GM18909 (cell line): ENCODE measurements at regions not wholly inside any gene's neighbourhood (a gene's known extent, or its start where the extent isn't known, plus 50 kb on each side); places are given as distances from the start of the nearest gene placed in this dataset.

ENCODE experiments used
- ATAC-seq: cut with Tn5 transposase; IDR thresholded peaks from one replicate; pipeline ENCODE4 v1.9.1; 2021; ENCODE audit warnings: mild to moderate bottlenecking; ENCODE audit not compliant: unreplicated experiment, poor library complexity

DNA sequence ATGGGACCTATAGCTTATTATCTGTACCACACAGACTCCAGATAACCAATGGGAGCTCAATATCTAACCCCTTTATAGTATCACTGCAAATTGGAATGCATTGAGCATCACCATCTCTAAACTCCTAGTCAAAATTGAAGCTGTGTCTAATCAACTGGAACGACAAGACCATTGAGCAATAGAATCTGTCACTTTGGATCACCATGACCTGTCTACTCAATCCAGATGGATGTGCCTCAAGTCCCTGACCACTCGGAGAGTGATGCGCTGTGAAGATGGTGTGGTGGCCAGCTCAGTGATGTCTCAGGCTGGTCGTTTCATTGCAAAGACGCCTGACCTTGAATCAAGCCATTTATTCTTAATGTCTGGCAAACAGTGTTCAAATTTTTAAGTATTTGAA lies 160.5 kb downstream of the SEMA6D start:
- no peak for ATAC-seq

DNA sequence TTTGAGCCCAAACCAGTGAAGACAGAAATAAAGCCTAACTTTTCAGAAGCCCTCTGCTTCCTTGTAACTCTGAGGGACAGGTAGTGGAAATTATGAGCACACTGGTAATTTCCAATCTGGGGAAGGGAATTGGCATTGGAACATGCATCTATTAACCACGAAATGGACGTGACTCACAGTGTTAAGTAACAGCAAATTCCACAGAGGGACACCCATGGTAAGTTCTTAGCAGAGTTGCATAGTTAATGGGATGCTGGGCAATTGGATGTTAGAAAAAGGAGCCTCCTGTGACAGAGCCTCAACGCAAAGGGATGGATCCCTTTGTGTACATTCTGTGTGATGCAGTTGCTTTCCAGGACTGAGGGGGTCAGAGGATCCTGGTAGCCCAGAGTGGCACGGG lies 168.6 kb downstream of the SEMA6D start:
- no peak for ATAC-seq

DNA sequence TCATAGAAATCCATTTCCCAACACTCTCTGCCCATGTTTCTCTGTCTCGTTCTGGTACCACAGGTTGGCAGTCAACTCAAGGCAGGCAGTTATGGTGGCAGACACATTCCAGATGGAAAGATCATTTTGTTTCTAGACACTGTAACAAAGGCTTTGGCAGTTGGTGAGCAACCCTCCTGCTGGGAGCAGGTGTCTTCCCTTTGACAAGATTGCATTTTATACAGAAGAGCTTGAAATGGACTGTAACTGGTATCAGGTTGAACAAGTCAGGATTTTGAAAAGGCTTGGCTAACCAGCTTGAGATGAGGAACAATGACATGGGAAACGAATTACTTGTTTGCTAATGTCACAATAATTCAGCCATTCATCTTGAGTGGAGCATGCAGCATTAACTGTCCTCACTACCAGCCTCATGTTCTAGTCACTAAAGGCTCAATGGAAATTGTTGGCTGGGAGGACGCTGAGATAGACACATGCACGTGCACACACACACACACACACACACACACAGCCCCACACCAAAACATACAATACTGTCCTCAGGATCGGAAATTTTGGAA lies 170.0 kb downstream of the SEMA6D start:
- no peak for ATAC-seq

DNA sequence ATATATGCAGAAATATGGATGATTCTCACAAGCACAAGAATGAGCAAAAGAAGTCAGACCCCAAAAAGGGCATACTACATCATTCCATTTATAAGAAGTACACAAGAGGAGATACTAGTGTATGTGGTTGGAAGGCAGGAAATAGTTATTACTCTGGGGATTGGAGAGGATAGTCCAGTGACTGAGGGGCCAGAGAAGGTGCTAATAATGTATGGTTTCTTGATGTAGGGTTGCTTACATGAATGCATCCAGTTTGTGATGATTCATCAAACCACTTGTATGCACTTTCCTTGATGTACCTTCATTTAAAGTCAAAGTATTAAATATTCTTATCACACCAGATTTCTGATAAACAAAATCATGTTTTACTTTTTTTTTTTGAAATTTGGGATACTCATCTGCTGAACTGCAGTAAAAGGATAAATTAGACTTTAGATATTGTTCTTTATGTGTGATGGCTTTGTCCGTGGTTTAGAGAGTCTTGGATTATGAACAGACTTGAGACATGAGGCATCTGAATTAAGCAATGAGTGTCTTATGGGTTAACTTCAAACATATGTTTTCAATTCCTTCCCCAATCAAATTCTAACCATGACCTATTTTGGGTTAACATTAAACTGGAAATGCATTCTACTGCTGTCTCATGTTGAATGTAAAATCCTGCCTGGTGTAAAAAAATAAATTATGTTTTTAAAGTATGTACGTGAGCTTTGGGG lies 171.2 kb downstream of the SEMA6D start:
- ATAC-seq, result no peak

DNA sequence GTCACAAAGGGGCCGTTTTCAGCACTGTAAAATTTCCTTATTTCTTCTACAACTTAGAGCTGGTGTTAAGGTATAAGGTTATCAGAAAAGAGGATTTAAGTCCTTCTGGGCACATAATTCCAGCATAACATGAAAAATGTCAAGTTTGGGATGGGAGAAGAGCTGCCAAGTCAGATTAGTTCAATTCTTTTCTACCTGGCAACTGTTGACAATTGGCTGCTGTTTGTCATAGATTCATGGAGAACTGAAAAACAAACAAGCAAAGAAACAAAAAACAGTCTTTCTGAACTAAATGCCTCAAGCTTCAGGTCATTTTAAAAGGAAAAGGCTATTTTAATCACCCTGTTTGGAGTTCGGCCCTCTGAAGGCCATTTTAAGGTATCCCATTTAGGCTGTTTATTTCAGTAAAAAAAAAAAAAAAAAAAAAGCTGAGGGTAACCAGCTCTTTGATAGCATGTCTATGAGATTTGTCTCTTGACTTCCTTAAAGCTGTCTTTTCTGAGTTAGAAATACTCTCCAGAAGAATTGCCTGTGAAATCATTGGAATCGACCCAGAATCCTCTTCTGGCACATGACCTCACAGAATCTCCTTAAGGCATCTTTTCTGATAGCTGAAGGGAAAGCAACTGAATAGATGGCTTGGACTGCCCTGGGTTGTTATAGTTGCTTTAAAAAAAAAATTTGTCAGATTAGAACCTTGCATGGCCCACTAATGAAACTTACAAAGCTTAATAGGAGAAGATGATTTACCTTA lies 173.3 kb downstream of the SEMA6D start:
- ATAC-seq, result no peak

DNA sequence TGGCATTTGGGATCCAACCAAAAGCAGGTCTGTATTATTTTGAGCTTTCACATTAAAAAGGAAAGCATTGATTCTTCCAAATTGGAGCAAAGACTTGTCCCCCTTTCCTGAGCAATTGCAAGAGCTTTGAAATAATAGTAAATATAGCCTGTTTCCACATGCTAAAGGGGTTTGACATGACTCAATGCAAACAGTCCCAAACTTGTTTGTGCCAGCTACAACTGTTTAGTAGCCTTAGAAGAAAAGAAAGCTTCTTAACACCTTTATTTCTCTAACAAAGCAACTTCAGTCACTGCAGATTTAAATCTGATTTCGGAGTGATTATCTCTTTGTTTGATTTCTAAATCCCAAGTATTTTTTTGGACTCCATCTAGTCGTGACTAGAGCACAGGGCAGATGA lies 180.2 kb downstream of the SEMA6D start:
- ATAC-seq, result no peak

DNA sequence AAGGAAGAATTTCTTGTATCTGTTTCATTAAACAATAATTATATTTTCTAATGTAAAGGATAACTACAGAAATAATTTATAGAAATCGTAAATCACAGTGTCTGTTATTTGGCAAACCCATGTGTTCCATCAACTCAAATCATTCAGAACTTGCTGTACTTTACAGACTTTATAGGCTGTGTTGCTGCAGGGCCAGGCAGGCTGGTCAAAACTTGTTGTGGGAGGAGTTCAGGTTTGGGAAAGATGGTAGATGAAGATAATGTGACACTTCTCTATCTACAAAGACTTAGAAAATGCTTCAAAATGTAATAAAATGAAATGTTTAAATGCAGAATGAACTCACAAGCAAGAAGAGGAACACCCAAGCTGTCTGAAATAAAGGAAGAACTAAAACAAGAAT lies 183.4 kb downstream of the SEMA6D start:
- no peak for ATAC-seq

DNA sequence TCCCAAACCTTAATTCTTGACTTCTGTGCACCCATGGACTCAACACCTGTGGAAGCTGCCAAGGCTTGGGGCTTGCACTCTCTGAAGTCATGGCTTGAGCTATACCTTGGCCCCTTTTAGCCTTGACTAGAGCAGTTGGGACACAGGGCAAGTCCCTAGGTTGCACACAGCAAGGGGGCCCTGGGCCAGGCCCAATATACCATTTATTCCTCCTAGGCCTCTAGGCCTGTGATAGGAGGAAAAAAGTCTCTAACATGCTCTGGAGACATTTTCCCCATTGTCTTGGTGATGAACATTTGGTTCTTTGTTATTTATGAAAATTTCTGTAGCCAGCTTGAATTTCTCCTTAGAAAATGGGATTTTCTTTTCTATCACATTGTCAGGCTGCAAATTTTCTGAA lies 186.1 kb downstream of the SEMA6D start:
- no peak for ATAC-seq

DNA sequence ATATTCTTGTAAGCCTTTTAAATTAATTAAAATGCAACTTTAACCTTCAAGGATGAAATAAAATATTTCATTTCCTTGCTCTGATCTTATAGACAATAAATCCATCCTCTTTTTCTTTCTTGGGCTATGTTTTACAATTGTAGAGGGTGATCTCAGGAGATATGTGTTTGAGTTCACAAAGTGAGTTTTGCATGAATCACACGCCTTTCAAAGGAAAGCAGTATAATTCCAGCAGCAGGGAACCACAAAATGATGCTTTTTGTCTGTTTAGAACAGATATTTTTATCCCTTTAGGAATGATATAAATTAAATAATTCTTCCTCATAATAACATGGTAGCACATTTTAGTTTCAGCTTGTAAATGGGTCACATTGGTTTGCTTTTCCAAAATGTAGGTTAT lies 191.2 kb downstream of the SEMA6D start:
- ATAC-seq, result no peak

DNA sequence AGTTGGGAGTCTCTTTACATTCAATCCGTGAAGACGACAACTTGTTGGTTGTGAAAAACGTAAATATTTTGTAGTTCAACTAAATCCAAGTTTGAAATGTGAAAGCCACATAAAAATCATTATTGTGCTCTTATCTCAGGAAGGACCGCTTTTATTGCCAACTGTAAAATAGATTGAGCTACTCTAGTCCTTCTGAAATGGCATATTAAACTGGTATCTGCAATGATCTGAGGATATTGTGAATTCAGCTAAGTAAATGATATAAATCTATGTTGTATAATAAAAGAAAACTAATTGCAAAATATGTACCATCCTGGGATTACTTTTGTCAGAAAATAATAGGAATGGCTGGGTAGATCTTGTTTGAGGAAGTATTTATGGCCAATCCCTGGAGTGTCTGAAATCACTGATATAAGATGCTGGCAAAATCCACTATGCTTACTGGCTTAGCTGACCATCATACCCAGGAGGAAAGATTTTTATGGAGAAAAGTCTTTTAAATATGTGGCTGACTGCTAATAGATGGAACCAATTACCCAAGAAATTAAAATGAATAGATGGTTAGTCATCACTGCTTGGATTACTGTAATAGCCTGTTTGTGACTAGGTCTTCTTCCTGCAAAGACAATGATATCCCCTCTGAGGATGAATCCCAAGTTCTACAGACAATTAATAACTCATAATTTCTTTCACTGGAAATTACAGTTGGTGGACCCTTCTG lies 191.8 kb downstream of the SEMA6D start:
- ATAC-seq, result no peak

DNA sequence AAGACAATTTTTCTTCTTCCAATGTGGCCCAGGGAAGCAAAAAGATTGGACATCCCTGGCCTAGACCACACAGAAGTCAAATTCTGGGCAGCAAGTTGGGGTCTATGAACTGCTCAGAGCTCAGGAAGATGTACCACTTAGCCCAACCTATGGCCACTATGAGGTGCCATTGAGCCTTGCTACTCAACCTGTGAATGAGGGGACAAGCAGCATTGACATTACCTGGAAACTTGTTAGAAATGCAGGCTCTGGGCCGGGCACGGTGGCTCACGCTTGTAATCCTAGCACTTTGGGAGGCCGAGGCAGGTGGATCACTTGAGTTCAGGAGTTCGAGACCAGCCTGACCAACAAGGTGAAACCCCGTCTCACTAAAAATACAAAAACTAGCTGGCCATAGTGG lies 195.6 kb downstream of the SEMA6D start:
- peak; percentile 44 for ATAC-seq

DNA sequence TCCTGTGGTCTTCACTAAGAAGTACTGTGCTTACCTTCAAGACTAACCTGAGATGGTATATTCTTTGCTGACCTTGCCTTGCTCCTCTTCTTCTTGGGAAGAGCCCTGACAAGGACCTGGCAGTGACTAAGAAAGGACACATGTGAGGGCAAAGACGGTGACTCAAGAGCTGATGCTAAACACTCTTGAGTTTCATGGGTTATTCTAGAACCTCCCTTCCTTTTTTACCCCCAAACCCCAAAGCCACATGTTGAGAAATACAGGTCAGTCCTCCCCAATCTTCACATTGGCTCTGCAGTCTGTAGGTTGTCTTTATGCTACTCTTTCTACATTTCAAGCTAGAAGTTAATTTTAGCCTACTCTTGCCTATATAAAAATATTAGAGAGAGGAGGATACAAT lies 200.6 kb downstream of the SEMA6D start:
- no peak for ATAC-seq

DNA sequence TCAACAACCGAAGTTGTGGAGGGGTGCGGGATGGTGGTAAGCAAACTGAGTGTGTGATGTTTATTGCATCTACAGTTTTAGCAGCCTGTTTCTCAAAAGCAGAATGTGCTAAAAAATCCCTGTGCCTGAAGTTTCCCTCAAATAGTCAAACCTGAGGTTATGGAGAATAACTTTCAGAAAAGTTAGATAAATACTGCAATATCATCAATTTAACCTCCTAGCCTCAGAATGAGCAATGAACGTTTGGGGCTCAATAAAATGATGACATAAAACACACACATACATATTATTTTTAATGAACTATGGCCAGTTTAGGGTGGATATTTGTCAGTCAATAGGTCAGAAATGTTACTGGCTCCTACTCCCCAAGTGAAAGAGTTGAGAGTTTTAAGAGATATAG lies 201.6 kb downstream of the SEMA6D start:
- ATAC-seq, result no peak

DNA sequence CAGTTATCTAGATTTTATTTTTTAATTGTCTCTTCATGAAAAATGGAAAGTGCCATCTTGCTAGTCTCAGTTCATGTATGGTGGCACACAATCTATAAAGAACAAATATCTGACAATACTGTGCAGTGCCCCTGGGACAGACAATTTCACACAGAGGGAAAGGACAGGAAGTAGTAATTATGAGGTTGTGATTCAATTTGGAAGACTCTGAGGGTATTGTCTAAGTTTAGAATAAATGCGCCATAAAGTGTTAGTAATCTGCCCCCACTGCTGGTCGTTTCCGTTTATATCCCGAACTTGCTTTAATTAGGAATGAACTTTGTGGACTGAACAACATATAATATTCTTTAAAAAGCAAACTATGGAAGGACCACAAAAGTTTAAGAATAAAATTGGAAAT lies 196.4 kb upstream of the SLC24A5 start:
- no peak for ATAC-seq

DNA sequence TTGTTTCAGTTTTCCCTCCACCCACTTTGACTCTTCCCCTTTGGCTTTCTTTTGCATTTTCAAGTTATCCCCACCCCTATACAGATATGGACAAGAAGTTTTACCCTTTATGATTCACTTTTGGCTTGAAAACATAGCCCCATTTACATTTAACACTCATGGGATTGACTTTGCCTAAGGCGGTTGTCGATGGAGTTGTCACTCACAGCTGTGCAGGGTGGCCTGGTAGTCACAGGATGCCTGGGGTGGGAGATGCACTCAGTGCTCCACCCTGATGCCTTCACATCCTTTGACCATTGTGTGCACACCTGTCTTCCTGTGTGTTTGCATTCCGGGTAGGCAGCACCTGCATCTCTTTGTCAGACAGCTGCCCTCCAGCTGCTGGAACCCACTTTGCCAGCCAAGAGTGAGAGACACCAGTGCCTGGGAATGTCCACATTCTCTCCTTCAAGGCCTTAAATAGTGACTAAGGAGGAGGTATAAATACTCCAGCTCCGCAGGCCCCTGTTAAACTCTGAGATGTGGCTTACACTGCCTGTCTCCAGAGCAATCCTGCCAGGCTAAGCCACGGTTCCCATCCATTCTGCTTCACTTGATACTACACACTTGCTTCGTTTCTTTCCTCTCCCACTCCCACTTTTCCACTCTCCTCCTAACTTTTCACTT lies 191.5 kb upstream of the SLC24A5 start:
- no peak for ATAC-seq

DNA sequence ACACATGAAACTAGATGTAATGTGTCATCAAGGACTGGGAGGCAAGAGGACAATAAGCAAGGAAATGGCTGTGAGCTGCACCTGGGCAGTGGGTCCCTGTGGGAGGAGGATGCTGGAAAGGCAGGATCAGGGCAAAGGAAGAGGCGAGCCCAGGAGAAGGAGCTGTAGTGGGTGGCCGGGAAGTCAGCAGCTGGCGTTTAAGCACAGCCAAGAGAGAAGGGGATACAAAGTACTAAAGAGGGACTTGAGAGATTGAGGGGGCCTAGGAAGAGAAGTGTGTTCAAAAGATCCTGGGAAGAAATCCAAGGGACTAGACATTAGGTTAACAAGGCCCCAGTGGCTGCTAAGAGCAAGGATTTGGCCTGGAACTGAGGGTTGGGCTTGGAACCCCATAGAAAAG lies 188.5 kb upstream of the SLC24A5 start:
- ATAC-seq, result no peak

DNA sequence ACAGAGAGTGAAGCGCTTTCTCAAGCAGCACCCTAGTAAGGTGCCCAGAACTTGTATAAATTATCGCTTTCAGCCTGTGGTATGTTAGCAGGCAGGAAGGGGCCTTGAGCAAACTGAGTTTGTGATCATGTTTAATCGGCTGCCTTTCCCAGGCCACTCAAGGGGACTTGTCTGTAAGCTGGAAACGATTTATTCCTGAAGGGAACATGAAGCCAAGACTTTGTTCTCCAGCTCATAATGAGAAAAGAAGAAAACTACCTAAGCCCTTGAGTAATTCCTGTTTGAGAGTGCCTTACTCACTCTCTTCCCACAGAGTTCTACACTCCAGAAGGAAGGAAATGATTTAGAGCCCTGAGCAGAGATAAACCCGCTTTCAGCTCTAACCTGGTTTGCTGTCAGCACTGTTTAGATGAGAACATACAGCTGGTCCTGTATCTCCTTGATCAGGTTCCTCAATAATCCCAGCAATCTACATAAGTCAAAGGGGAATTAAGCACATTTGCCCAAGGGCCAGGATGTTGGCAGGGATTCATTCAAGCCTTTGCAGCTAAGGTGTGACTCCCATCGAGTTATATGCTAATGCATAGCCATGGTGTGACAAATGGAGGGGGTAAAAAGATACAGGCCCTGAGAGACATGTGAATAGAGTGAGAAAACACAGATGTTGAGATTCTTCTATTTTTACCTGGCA lies 187.7 kb upstream of the SLC24A5 start:
- no peak for ATAC-seq

DNA sequence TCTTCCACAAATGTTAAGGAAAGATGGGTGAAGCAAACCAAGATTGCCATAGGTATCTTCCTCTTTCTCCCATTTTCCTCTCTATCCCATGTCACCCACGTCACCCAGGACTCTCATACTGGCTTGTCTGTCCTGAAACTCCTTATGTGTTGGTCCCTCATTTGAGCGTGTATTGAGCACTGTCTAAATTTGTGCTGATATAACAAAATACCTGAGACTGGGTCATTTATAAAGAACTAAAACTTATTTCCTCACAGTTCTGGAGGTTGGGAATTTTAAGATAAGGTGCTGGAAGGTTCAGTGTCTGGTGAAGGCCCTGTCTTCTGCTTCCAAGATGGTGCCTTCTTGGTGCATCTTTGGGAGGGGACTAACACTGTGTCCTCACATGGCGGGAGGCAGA lies 186.9 kb upstream of the SLC24A5 start:
- no peak for ATAC-seq

DNA sequence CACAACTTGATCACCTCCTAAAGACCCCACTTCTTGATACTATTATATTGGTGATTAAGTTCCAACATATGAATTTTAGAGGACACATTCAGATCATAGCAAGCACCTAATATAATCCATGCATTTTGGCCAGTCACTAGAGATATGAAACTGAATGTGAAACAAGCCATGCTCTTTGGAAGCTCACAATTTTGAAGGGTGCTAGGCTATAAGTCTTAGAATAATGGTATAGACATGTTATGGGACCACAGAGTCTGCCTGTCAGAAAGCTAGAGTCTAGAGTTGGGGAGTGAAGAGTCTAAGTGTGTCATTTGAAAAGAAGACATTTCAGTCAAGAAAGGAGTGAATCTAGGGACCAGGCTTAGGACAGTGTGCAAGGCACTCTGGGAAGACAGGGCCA lies 186.4 kb upstream of the SLC24A5 start:
- no peak for ATAC-seq

DNA sequence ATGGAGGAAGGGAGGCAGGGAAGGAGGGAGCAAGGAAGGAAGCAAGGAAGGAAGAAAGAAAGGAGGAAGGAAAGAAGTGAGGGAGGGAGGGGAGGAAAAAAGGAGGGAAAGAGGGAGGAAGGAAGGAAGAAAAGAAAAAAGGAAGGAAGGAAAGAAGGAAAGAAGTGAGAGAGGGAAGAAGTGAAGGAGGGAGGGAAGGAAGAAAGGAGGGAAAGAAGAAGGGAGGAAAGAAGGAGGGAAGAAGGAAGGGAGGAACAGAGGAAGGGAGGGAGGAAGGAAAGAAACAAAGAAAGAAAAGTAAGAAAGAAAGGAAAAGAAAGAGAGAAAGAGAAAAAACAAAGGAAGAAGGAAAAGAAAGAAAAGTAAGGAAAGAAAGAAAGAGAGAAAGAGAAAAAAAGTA lies 183.0 kb upstream of the SLC24A5 start:
- ATAC-seq, result no peak
